Stimulated activated naive B cell treated with anti-CD40 and anti-IgM and Interleukin-4, amounts not matched to agents 10 μg/mL and 1 μg/mL and 100 μg/mL, for 72 hours (primary cell): ENCODE measurements at regions not wholly inside any gene's neighbourhood (a gene's known extent, or its start where the extent isn't known, plus 50 kb on each side); places are given as distances from the start of the nearest gene placed in this dataset.
A peak's percentile ranks its signal among the peaks of the same experiment; 100 is the strongest.
"Not testable (repeated sequence)": the region's sequence is repeated elsewhere in the genome, so short reads cannot be mapped to it uniquely, and the experiment has no call there.

ENCODE experiments used
- ATAC-seq, 2 donors: fragments of 150-1000 bp; cut with Tn5 transposase; replicated peaks; 2 replicates each; pipeline ENCODE4 v1.10.0; 2021; ENCODE audit warnings: moderate library complexity in 1 of 2
- DNase-seq: peaks from one replicate; pipeline ENCODE4 v3.0.0; 2021
- H3K27ac Mint-ChIP-seq: one replicate; pipeline ENCODE4 v1.8.0; 2022; ENCODE audit warnings: mild to moderate bottlenecking, mixed read lengths
- H3K27me3 Mint-ChIP-seq, 2 donors: one replicate each; pipeline ENCODE4 v1.8.0; 2022; ENCODE audit warnings: mixed read lengths in 2 of 2
- H3K36me3 Mint-ChIP-seq, 2 donors: one replicate each; pipeline ENCODE4 v1.8.0; 2022; ENCODE audit warnings: mixed read lengths in 2 of 2, mild to moderate bottlenecking in 1 of 2
- H3K4me1 Mint-ChIP-seq, 2 donors: one replicate each; pipeline ENCODE4 v1.8.0; 2022; ENCODE audit warnings: mixed read lengths in 2 of 2, mild to moderate bottlenecking in 1 of 2
- H3K4me3 Mint-ChIP-seq, 2 donors: one replicate each; pipeline ENCODE4 v1.8.0; 2022; ENCODE audit warnings: mild to moderate bottlenecking in 2 of 2, mixed read lengths in 2 of 2, moderate library complexity in 1 of 2
- H3K9me3 Mint-ChIP-seq, 2 donors: one replicate each; pipeline ENCODE4 v1.8.0; 2022; ENCODE audit warnings: mixed read lengths in 2 of 2, mild to moderate bottlenecking in 1 of 2

GRCh38 chr5:154646745-154647113 lies 108.4 kb upstream of the LARP1 start:
- Mint-ChIP-seq H3K36me3 (peaks cover 0 to 3% of the 10 kb centered on the region in 2 donors), H3K27me3 (peaks cover 20 to 29% of the 10 kb centered on the region in 2 donors), H3K4me1 (peaks cover 13 to 18% of the 10 kb centered on the region in 2 donors), H3K9me3 (peaks cover 7 to 10% of the 10 kb centered on the region in 2 donors), H3K4me3 (peak overlapping the region; percentile 78 to 84), H3K27ac (no peak overlapping the region)
- ATAC-seq (peak; percentile 15 to 45), DNase-seq (no peak)

- Mint-ChIP-seq H3K9me3 (peaks cover 7 to 10% of the 10 kb centered on the region in 2 donors), H3K36me3 (peaks cover 0 to 3% of the 10 kb centered on the region in 2 donors), H3K27ac (no peak overlapping the region), H3K27me3 (peaks cover 23 to 42% of the 10 kb centered on the region in 2 donors), H3K4me3 (no peak overlapping the region), H3K4me1 (peaks cover 13 to 18% of the 10 kb centered on the region in 2 donors)
- ATAC-seq, result no peak
- no peak for DNase-seq
Measured at GRCh38 chr5:154644745-154645411, 110.3 kb upstream of the LARP1 start.

GRCh38 chr5:154642499-154643245 lies 112.5 kb upstream of the LARP1 start:
- DNase-seq, result no peak
- H3K27ac Mint-ChIP-seq, result no peak overlapping the region
- peaks cover 11 to 13% of the 10 kb centered on the region in 2 donors for H3K4me1 Mint-ChIP-seq
- H3K27me3 Mint-ChIP-seq, result peaks cover 19 to 39% of the 10 kb centered on the region in 2 donors
- peaks cover 0 to 3% of the 10 kb centered on the region in 2 donors for H3K36me3 Mint-ChIP-seq
- H3K4me3 Mint-ChIP-seq, result no peak overlapping the region
- no peak for ATAC-seq
- H3K9me3 Mint-ChIP-seq, result peaks cover 7 to 10% of the 10 kb centered on the region in 2 donors

- H3K27me3 Mint-ChIP-seq, result peaks cover 5 to 24% of the 10 kb centered on the region in 2 donors
- not testable (repeated sequence) for DNase-seq, H3K4me3 Mint-ChIP-seq, H3K36me3 Mint-ChIP-seq, H3K4me1 Mint-ChIP-seq, ATAC-seq, H3K27ac Mint-ChIP-seq
- peaks cover 7 to 10% of the 10 kb centered on the region in 2 donors for H3K9me3 Mint-ChIP-seq
Measured at GRCh38 chr5:154640213-154640831, 114.9 kb upstream of the LARP1 start.

GRCh38 chr5:154636786-154637185 lies 118.4 kb upstream of the LARP1 start:
- not testable (repeated sequence) for H3K4me1 Mint-ChIP-seq, H3K4me3 Mint-ChIP-seq, ATAC-seq, DNase-seq, H3K9me3 Mint-ChIP-seq, H3K36me3 Mint-ChIP-seq, H3K27ac Mint-ChIP-seq
- H3K27me3 Mint-ChIP-seq, result peaks cover 12 to 19% of the 10 kb centered on the region in 2 donors

GRCh38 chr5:154636271-154636670 lies 118.9 kb upstream of the LARP1 start:
- H3K27me3 Mint-ChIP-seq, result peaks cover 8 to 14% of the 10 kb centered on the region in 2 donors
- H3K27ac Mint-ChIP-seq, DNase-seq, ATAC-seq, H3K4me1 Mint-ChIP-seq, H3K4me3 Mint-ChIP-seq, H3K9me3 Mint-ChIP-seq, H3K36me3 Mint-ChIP-seq: not testable (repeated sequence)

- H3K9me3 Mint-ChIP-seq, result not testable (repeated sequence)
Measured at GRCh38 chr5:154633744-154634143, 121.4 kb upstream of the LARP1 start.

GRCh38 chr5:154631141-154631540 lies 124.0 kb upstream of the LARP1 start:
- Mint-ChIP-seq H3K27me3 (peaks cover 6 to 8% of the 10 kb centered on the region in 2 donors), H3K9me3 (no peaks in the 10 kb centered on the region), H3K27ac (no peak overlapping the region), H3K36me3 (no peaks in the 10 kb centered on the region), H3K4me3 (no peak overlapping the region), H3K4me1 (no peaks in the 10 kb centered on the region)
- no peak for DNase-seq
- no peak for ATAC-seq

More at GRCh38 chr5:154633744-154634143, 121.4 kb upstream of the LARP1 start:
- H3K27ac Mint-ChIP-seq, DNase-seq, H3K36me3 Mint-ChIP-seq, H3K27me3 Mint-ChIP-seq, H3K4me3 Mint-ChIP-seq, ATAC-seq, H3K4me1 Mint-ChIP-seq: not testable (repeated sequence)

GRCh38 chr5:154630410-154630809 lies 124.8 kb upstream of the LARP1 start:
- Mint-ChIP-seq H3K4me3 (no peak overlapping the region), H3K36me3 (no peaks in the 10 kb centered on the region), H3K27me3 (peaks cover 8% of the 10 kb centered on the region in 2 donors), H3K27ac (no peak overlapping the region), H3K9me3 (no peaks in the 10 kb centered on the region), H3K4me1 (no peaks in the 10 kb centered on the region)
- DNase-seq, result no peak
- ATAC-seq, result no peak

- no peaks in the 10 kb centered on the region for H3K4me1 Mint-ChIP-seq
- ATAC-seq, result no peak
- no peak overlapping the region for H3K27ac Mint-ChIP-seq
- H3K4me3 Mint-ChIP-seq, result no peak overlapping the region
- H3K36me3 Mint-ChIP-seq, result no peaks in the 10 kb centered on the region
- DNase-seq, result no peak
- H3K9me3 Mint-ChIP-seq, result peaks cover 0 to 2% of the 10 kb centered on the region in 2 donors
- H3K27me3 Mint-ChIP-seq, result peaks cover 19 to 21% of the 10 kb centered on the region in 2 donors
Measured at GRCh38 chr5:154628685-154629084, 126.5 kb upstream of the LARP1 start.

GRCh38 chr5:154627698-154628678 lies 127.2 kb upstream of the LARP1 start:
- Mint-ChIP-seq H3K27me3 (peaks cover 12 to 17% of the 10 kb centered on the region in 2 donors), H3K4me3 (no peak overlapping the region), H3K27ac (no peak overlapping the region), H3K4me1 (no peaks in the 10 kb centered on the region), H3K36me3 (no peaks in the 10 kb centered on the region), H3K9me3 (peaks cover 0 to 2% of the 10 kb centered on the region in 2 donors)
- no peak for DNase-seq
- no peak for ATAC-seq

GRCh38 chr5:154626876-154627557 lies 128.2 kb upstream of the LARP1 start:
- H3K27ac Mint-ChIP-seq, result no peak overlapping the region
- no peaks in the 10 kb centered on the region for H3K36me3 Mint-ChIP-seq
- DNase-seq (no peak), ATAC-seq (no peak)
- H3K4me1 Mint-ChIP-seq, result no peaks in the 10 kb centered on the region
- no peak overlapping the region for H3K4me3 Mint-ChIP-seq
- H3K27me3 Mint-ChIP-seq, result peaks cover 12 to 16% of the 10 kb centered on the region in 2 donors
- peaks cover 0 to 2% of the 10 kb centered on the region in 2 donors for H3K9me3 Mint-ChIP-seq

GRCh38 chr5:154625031-154625430 lies 130.1 kb upstream of the LARP1 start:
- ATAC-seq (no peak), DNase-seq (no peak)
- Mint-ChIP-seq H3K4me3 (no peak overlapping the region), H3K36me3 (no peaks in the 10 kb centered on the region), H3K9me3 (peaks cover 0 to 2% of the 10 kb centered on the region in 2 donors), H3K27me3 (peaks cover 12 to 16% of the 10 kb centered on the region in 2 donors), H3K4me1 (no peaks in the 10 kb centered on the region), H3K27ac (no peak overlapping the region)
